SIG-M5 treated with dmso at 0.1 percent for 504 hours (cell line): ENCODE measurements at regions not wholly inside any gene's neighbourhood (a gene's known extent, or its start where the extent isn't known, plus 50 kb on each side); places are given as distances from the start of the nearest gene placed in this dataset.
"Not testable (repeated sequence)": the region's sequence is repeated elsewhere in the genome, so short reads cannot be mapped to it uniquely, and the experiment has no call there.

ENCODE experiments used
- DNase-seq: peaks from one replicate; lab custom pipeline; 2025; ENCODE audit not compliant: unreplicated experiment; lab: John Stamatoyannopoulos, UW

DNA sequence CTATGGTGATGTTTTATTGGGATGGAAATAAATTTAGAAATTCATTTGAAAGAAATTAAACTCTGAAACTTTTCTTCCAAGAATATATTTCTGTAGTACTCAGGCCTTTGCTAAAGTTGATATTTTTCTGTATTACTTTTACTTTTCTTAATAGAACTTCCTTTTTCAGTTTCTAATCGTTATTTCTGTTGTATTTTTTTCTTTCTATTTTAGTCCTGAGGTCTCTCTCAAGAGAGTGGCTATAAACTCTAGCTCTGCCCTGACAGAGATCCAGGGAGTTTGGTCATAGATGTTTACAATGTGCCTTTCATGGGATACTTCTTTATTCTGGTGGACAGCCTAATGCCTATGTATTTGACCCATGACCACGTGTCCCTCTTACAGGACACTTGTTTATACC is 51.0 kb downstream of the OR2B6 start:
- DNase-seq: peak; percentile 23

DNA sequence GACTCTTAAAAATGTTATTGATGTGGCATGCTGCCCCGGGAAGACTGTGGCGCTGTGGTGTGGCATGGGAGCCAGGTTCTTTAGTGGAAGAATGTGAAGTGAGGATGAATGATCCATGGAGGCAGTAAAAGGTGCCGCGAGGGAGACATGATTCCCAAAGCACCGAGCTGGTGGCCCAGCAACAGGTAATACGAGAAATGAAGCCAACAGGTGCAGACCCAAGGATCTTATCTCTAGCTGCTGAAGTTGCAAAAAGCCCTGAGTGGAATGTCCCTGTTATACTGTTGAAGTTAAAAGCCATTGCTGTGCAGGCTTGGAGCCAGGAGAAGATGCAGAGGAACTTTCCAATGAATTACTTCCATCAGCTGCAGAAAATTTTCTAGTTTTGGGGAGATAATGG is 53.5 kb downstream of the OR2B6 start:
- DNase-seq: no peak

DNA sequence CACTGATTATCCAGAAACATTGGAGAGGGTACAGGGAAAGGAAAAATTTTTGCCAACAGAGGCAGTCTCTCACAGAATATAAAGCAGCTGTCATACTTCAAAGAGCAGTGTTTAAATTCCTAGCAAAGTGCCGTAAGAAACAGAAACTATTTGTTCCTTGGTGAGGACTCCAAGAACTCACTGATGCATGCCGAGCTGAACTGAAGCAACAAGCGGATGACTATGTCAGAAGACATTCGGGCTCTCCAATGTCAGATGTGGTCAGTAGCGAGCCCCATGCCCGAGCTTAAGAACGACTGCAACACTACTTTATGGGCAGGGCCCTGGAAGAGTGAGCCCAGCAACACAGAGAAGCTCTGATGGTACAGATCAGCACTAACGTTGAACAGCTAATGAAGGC is 54.7 kb downstream of the OR2B6 start:
- DNase-seq: no peak

GRCh38 chr6:28021011-28021410 is 59.4 kb upstream of the ZNF165 start:
- DNase-seq: not testable (repeated sequence)

DNA sequence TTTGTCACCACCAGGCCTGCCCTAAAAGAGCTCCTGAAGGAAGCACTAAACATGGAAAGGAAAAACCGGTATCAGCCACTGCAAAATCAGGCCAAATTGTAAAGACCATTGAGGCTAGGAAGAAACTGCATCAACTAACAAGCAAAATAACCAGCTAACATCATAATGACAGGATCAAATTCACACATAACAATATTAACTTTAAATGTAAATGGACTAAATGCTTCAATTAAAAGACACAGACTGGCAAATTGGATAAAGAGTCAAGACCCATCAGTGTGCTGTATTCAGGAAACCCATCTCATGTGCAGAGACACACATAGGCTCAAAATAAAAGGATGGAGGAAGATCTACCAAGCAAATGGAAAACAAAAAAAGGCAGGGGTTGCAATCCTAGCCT is 57.7 kb upstream of the ZNF165 start:
- not testable (repeated sequence) for DNase-seq
